DOHH2 (cell line): ENCODE measurements at regions not wholly inside any gene's neighbourhood (a gene's known extent, or its start where the extent isn't known, plus 50 kb on each side); places are given as distances from the start of the nearest gene placed in this dataset.

Source experiments
- EZH2phosphoT487 ChIP-seq: fragments of 200-600 bp; sonication (generic); IDR thresholded peaks from 2 replicates; pipeline ENCODE4 v1.6.1; 2017; ENCODE audit warnings: borderline replicate concordance, mild to moderate bottlenecking, antibody characterized with exemption, low read length, moderate library complexity, mixed read lengths
- TF ChIP-seq, protein P1 (sequence below): fragments of 200-600 bp; sonication (generic); IDR thresholded peaks from one replicate; pipeline ENCODE4 v1.5.1; 2014; ENCODE audit warnings: antibody characterized with exemption, mild to moderate bottlenecking, low read depth, low read length; ENCODE audit not compliant: poor library complexity, severe bottlenecking

- TF ChIP-seq EZH2phosphoT487 = no peak
- TF ChIP-seq, protein P1, sequence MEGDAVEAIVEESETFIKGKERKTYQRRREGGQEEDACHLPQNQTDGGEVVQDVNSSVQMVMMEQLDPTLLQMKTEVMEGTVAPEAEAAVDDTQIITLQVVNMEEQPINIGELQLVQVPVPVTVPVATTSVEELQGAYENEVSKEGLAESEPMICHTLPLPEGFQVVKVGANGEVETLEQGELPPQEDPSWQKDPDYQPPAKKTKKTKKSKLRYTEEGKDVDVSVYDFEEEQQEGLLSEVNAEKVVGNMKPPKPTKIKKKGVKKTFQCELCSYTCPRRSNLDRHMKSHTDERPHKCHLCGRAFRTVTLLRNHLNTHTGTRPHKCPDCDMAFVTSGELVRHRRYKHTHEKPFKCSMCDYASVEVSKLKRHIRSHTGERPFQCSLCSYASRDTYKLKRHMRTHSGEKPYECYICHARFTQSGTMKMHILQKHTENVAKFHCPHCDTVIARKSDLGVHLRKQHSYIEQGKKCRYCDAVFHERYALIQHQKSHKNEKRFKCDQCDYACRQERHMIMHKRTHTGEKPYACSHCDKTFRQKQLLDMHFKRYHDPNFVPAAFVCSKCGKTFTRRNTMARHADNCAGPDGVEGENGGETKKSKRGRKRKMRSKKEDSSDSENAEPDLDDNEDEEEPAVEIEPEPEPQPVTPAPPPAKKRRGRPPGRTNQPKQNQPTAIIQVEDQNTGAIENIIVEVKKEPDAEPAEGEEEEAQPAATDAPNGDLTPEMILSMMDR = no peak
These were observed 140.7 kb downstream of the DUSP10 start for GRCh38 chr1:221601166-221601565.
